ENCODE measurements at regions not wholly inside any gene's neighbourhood (a gene's known extent, or its start where the extent isn't known, plus 50 kb on each side); places are given as distances from the start of the nearest gene placed in this dataset.

GRCh38 chr11:19398772-19399527, 158.2 kb upstream of the E2F8 start:
- peak overlapping the region in 1 of 2 donors; percentile 49 for H3K27ac ChIP-seq (ENCODE audit: low read depth in 1 of 2, low read length in 1 of 2)
- peaks cover 0 to 17% (median 3%) of the 10 kb centered on the region in 5 donors for H3K4me1 ChIP-seq (ENCODE audit: control insufficient read depth in 5 of 5, insufficient read depth in 5 of 5, low read length in 5 of 5)
- H3K4me3 ChIP-seq: no peak overlapping the region
- no peak for TF ChIP-seq CTCF (IDR thresholded peaks at IDR 0.05; ENCODE audit: control extremely low read depth, extremely low read depth)
- H3K27me3 ChIP-seq (ENCODE audit: control insufficient read depth in 3 of 3, insufficient read depth in 3 of 3, low read length in 2 of 3): peaks cover 0 to 5% (median 3%) of the 10 kb centered on the region in 3 donors
- no peaks in the 10 kb centered on the region for H3K36me3 ChIP-seq (ENCODE audit: control insufficient read depth in 4 of 4, insufficient read depth in 4 of 4, low read length in 4 of 4)
- H3K9ac ChIP-seq (ENCODE audit: insufficient read depth in 1 of 2, low read length in 2 of 2): no peak overlapping the region
- ATAC-seq (ENCODE audit: insufficient read depth, low FRiP score): peak; percentile 40
- no peaks in the 10 kb centered on the region for H3K9me3 ChIP-seq (ENCODE audit: control insufficient read depth in 4 of 4, insufficient read depth in 3 of 4, low read length in 3 of 4)
- peak; percentile 78 to 90 (median 84) for DNase-seq
- WGBS, 2 donors: 54 to 66% methylated on average over 9 of the region's 9 CpGs

DNA sequence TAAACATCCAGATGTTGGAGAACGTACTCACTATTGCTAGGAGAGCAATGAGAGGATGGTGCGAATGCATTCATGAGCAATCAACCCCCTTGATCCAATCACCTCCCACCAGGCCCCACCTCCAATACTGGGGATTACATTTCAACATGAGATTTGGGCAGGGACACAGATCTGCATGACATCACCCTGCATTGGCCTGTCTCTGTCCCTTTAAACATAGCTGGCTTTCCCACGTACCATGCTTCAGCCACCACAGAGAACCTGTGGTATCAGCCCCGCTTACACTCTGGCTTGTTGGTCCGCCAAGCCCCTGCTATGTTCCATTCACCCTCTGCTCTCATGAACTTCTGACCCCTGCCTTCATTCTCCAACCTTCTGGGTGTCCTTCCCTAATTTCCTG, 157.5 kb upstream of the E2F8 start:
- peaks cover 0 to 5% (median 3%) of the 10 kb centered on the region in 3 donors for H3K27me3 ChIP-seq (ENCODE audit: control insufficient read depth in 3 of 3, insufficient read depth in 3 of 3, low read length in 2 of 3)
- H3K4me1 ChIP-seq (ENCODE audit: control insufficient read depth in 5 of 5, insufficient read depth in 5 of 5, low read length in 5 of 5): peaks cover 0 to 17% (median 3%) of the 10 kb centered on the region in 5 donors
- ATAC-seq (ENCODE audit: insufficient read depth, low FRiP score): no peak
- DNase-seq: peak in 1 of 3 donors; percentile 23
- no peaks in the 10 kb centered on the region for H3K9me3 ChIP-seq (ENCODE audit: control insufficient read depth in 4 of 4, insufficient read depth in 3 of 4, low read length in 3 of 4)
- H3K27ac ChIP-seq (ENCODE audit: low read depth in 1 of 2, low read length in 1 of 2): peak overlapping the region in 1 of 2 donors; percentile 37
- no peaks in the 10 kb centered on the region for H3K36me3 ChIP-seq (ENCODE audit: control insufficient read depth in 4 of 4, insufficient read depth in 4 of 4, low read length in 4 of 4)
- no peak overlapping the region for H3K4me3 ChIP-seq
- 69 to 70% methylated on average over 5 of the region's 5 CpGs for WGBS, 2 donors
- TF ChIP-seq CTCF (IDR thresholded peaks at IDR 0.05; ENCODE audit: control extremely low read depth, extremely low read depth): no peak
- no peak overlapping the region for H3K9ac ChIP-seq (ENCODE audit: insufficient read depth in 1 of 2, low read length in 2 of 2)

DNA sequence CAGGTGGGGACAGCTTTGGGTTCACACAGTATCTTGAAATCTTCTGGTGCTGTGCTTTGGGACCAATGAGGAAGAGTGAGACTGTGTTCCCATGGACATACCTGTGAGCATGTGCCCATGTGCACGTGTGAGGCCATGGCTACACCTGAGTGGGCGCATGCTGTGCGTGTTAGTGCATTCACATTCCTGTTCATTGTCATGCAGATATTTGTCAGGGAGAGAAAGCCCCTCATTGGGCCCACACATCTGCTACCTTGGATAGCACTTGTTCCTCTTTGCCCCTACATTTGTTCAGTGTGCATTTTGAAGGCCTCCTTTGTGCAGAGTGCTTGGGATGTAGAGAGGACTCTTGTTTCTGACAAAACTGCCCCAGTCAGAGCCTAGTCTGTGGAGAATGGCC, 154.3 kb upstream of the E2F8 start:
- ATAC-seq (ENCODE audit: insufficient read depth, low FRiP score): no peak
- DNase-seq: no peak
- Histone ChIP-seq H3K4me3 (no peak overlapping the region), H3K4me1 (ENCODE audit: control insufficient read depth in 5 of 5, insufficient read depth in 5 of 5, low read length in 5 of 5) (peaks cover 0 to 17% (median 3%) of the 10 kb centered on the region in 5 donors), H3K27ac (ENCODE audit: low read depth in 1 of 2, low read length in 1 of 2) (no peak overlapping the region), H3K36me3 (ENCODE audit: control insufficient read depth in 4 of 4, insufficient read depth in 4 of 4, low read length in 4 of 4) (no peaks in the 10 kb centered on the region), H3K9me3 (ENCODE audit: control insufficient read depth in 4 of 4, insufficient read depth in 3 of 4, low read length in 3 of 4) (peaks cover 0 to 3% (median 0%) of the 10 kb centered on the region in 4 donors), H3K27me3 (ENCODE audit: control insufficient read depth in 3 of 3, insufficient read depth in 3 of 3, low read length in 2 of 3) (peaks cover 0 to 3% (median 3%) of the 10 kb centered on the region in 3 donors), H3K9ac (ENCODE audit: insufficient read depth in 1 of 2, low read length in 2 of 2) (no peak overlapping the region)
- 65 to 67% methylated on average over 3 of the region's 3 CpGs for WGBS, 2 donors
- TF ChIP-seq CTCF (IDR thresholded peaks at IDR 0.05; ENCODE audit: control extremely low read depth, extremely low read depth): no peak

Measured in lung (tissue), 11 donors.